HepG2 (cell line): ENCODE measurements at regions not wholly inside any gene's neighbourhood (a gene's known extent, or its start where the extent isn't known, plus 50 kb on each side); places are given as distances from the start of the nearest gene placed in this dataset.

ENCODE experiments used
- TCF7 ChIP-seq: sonication (generic); IDR thresholded peaks from 2 replicates; pipeline ENCODE4 v1.6.1; 2016; ENCODE audit warnings: antibody characterized with exemption, low read depth
- ZNF501 ChIP-seq: sonication (generic); formaldehyde crosslinking; IDR thresholded peaks from 2 replicates; pipeline ENCODE4 v1.5.1; 2020; ENCODE audit warnings: mild to moderate bottlenecking, moderate library complexity, missing genetic modification reagents

DNA sequence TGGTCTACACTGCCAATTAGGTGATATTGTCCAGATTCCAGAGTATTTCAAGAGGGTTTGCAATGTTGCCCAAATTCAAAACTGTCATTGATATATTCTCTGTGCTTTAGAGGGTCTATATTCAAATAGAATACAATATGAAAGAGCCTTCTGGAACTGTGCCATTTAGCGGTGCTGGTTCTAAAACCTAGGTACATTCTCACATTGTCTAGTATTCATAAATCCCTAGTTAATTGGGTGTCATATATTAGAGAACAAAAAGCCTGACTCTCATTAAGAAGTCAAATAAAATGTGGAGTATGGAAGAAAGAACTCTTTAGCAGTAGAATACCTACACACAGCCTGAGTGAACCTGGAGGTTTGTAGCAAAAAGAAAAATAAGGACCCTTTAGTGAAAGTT lies 447.9 kb downstream of the CNTN6 start:
- TF ChIP-seq TCF7 (no peak), ZNF501 (CRISPR knock-in tag) (no peak)
